WTC11 (cell line): ENCODE measurements at regions not wholly inside any gene's neighbourhood (a gene's known extent, or its start where the extent isn't known, plus 50 kb on each side); places are given as distances from the start of the nearest gene placed in this dataset.

Experiments
- AFF4 ChIP-seq: sonication (generic); formaldehyde crosslinking; IDR thresholded peaks from 2 replicates; pipeline ENCODE4 v1.8.1; 2023; ENCODE audit warnings: mild to moderate bottlenecking, missing genetic modification reagents, borderline replicate concordance
- E2F5 ChIP-seq: sonication (generic); formaldehyde crosslinking; IDR thresholded peaks from 2 replicates; pipeline ENCODE4 v1.8.1; 2022; ENCODE audit warnings: mild to moderate bottlenecking, moderate library complexity, missing genetic modification reagents
- ELF4 ChIP-seq: sonication (generic); formaldehyde crosslinking; IDR thresholded peaks from 2 replicates; pipeline ENCODE4 v1.8.1; 2022; ENCODE audit warnings: low read depth, mild to moderate bottlenecking, moderate library complexity, missing genetic modification reagents
- FOXP4 ChIP-seq: sonication (generic); formaldehyde crosslinking; IDR thresholded peaks from 2 replicates; pipeline ENCODE4 v1.8.0; 2022; ENCODE audit warnings: mild to moderate bottlenecking, missing genetic modification reagents
- GABPB1 ChIP-seq: sonication (generic); formaldehyde crosslinking; IDR thresholded peaks from 2 replicates; pipeline ENCODE4 v1.8.1; 2023; ENCODE audit warnings: mild to moderate bottlenecking, missing genetic modification reagents
- HMGXB4 ChIP-seq: sonication (generic); formaldehyde crosslinking; IDR thresholded peaks from 2 replicates; pipeline ENCODE4 v1.8.1; 2023; ENCODE audit warnings: mild to moderate bottlenecking, moderate library complexity, missing genetic modification reagents
- MAX ChIP-seq: sonication (generic); formaldehyde crosslinking; IDR thresholded peaks from 2 replicates; pipeline ENCODE4 v1.8.0; 2022; ENCODE audit warnings: mild to moderate bottlenecking, missing genetic modification reagents
- RELA ChIP-seq: sonication (generic); formaldehyde crosslinking; IDR thresholded peaks from 2 replicates; pipeline ENCODE4 v1.8.1; 2022; ENCODE audit warnings: missing genetic modification reagents, mild to moderate bottlenecking, borderline replicate concordance
- TEAD1 ChIP-seq: sonication (generic); formaldehyde crosslinking; IDR thresholded peaks from 2 replicates; pipeline ENCODE4 v1.8.0; 2022; ENCODE audit warnings: mild to moderate bottlenecking, missing genetic modification reagents
- USF1 ChIP-seq: sonication (generic); formaldehyde crosslinking; IDR thresholded peaks from 2 replicates; pipeline ENCODE4 v1.8.0; 2022; ENCODE audit warnings: mild to moderate bottlenecking, missing genetic modification reagents
- USF2 ChIP-seq: sonication (generic); formaldehyde crosslinking; IDR thresholded peaks from 2 replicates; pipeline ENCODE4 v1.8.1; 2023; ENCODE audit warnings: mild to moderate bottlenecking, missing genetic modification reagents, moderate library complexity
- ZMAT4 ChIP-seq: fragments of 250-450 bp; sonication (Bioruptor Pico); IDR thresholded peaks from 2 replicates; pipeline ENCODE4 v1.9.0; 2021; ENCODE audit warnings: mild to moderate bottlenecking
- ZNF121 ChIP-seq: sonication (generic); formaldehyde crosslinking; IDR thresholded peaks from 2 replicates; pipeline ENCODE4 v1.8.0; 2023; ENCODE audit warnings: missing genetic modification reagents
- ZNF396 ChIP-seq: fragments of 250-450 bp; sonication (Bioruptor Pico); IDR thresholded peaks from 2 replicates; pipeline ENCODE4 v1.8.0; 2021; ENCODE audit warnings: mild to moderate bottlenecking, moderate library complexity, borderline replicate concordance
- ZNF423 ChIP-seq: fragments of 250-450 bp; sonication (Bioruptor Pico); IDR thresholded peaks from 2 replicates; pipeline ENCODE4 v2.1.2; 2022; ENCODE audit warnings: mild to moderate bottlenecking, moderate library complexity
- ZNF425 ChIP-seq: fragments of 250-450 bp; sonication (Bioruptor Pico); conservative IDR thresholded peaks from 2 replicates; pipeline ENCODE4 v1.9.0; 2021; ENCODE audit warnings: mild to moderate bottlenecking

- no peak for TF ChIP-seq FOXP4 (CRISPR knock-in tag)
- TF ChIP-seq ZNF396 (CRISPR knock-in tag) = no peak
- TF ChIP-seq E2F5 (CRISPR knock-in tag) = no peak
- no peak for TF ChIP-seq ZNF425
- TF ChIP-seq AFF4 (CRISPR knock-in tag) = no peak
- TF ChIP-seq ZNF423 (CRISPR knock-in tag) = no peak
- no peak for TF ChIP-seq ZNF121 (CRISPR knock-in tag)
- no peak for TF ChIP-seq RELA (CRISPR knock-in tag)
- TF ChIP-seq ZMAT4 (CRISPR knock-in tag) = no peak
- TF ChIP-seq ELF4 (CRISPR knock-in tag) = no peak
- no peak for TF ChIP-seq TEAD1
- TF ChIP-seq MAX (CRISPR knock-in tag) = no peak
- no peak for TF ChIP-seq HMGXB4 (CRISPR knock-in tag)
- TF ChIP-seq USF1 (CRISPR knock-in tag) = no peak
- TF ChIP-seq GABPB1 (CRISPR knock-in tag) = no peak
- no peak for TF ChIP-seq USF2 (CRISPR knock-in tag)
Observed at GRCh38 chr3:160060409-160061027, 71.9 kb downstream of the IL12A start (continued).
